ENCODE measurements at regions not wholly inside any gene's neighbourhood (a gene's known extent, or its start where the extent isn't known, plus 50 kb on each side); places are given as distances from the start of the nearest gene placed in this dataset.

DNA sequence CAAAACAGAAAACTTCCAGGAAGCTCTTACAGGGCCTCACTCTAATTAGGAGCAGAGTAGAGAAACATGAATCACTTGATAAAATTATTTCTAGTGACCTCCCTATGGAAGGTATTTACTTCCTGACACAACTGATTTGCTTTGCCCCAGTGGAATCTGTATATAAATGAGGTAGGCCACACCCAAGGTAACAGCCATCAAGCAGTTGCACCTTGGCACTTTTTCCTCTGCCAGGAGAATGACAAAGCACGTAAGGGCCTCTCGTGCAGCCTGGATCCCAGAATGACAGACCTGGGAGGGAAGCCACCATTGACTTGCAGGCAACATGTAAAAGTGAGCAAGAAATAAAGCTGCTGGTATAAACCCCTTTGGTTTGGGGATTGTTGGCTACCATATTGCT is 620.0 kb upstream of the SLC39A10 start:
- TF ChIP-seq, protein P1, sequence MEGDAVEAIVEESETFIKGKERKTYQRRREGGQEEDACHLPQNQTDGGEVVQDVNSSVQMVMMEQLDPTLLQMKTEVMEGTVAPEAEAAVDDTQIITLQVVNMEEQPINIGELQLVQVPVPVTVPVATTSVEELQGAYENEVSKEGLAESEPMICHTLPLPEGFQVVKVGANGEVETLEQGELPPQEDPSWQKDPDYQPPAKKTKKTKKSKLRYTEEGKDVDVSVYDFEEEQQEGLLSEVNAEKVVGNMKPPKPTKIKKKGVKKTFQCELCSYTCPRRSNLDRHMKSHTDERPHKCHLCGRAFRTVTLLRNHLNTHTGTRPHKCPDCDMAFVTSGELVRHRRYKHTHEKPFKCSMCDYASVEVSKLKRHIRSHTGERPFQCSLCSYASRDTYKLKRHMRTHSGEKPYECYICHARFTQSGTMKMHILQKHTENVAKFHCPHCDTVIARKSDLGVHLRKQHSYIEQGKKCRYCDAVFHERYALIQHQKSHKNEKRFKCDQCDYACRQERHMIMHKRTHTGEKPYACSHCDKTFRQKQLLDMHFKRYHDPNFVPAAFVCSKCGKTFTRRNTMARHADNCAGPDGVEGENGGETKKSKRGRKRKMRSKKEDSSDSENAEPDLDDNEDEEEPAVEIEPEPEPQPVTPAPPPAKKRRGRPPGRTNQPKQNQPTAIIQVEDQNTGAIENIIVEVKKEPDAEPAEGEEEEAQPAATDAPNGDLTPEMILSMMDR (IDR thresholded peaks at IDR 0.05): no peak
- TF ChIP-seq POLR2A (IDR thresholded peaks at IDR 0.05) (no peak), POLR2AphosphoS5 (IDR thresholded peaks at IDR 0.05) (no peak), EP300 (IDR thresholded peaks at IDR 0.05) (no peak)

Data from stomach (tissue), 4 donors.